HG02678 (cell line): ENCODE measurements at regions not wholly inside any gene's neighbourhood (a gene's known extent, or its start where the extent isn't known, plus 50 kb on each side); places are given as distances from the start of the nearest gene placed in this dataset.
"Not testable (repeated sequence)": the region's sequence is repeated elsewhere in the genome, so short reads cannot be mapped to it uniquely, and the experiment has no call there.

ENCODE experiments used
- ATAC-seq: cut with Tn5 transposase; IDR thresholded peaks from one replicate; pipeline ENCODE4 v1.9.1; 2021; ENCODE audit warnings: mild to moderate bottlenecking, moderate library complexity; ENCODE audit not compliant: unreplicated experiment

GRCh38 chr16:7278636-7279035 lies 54.0 kb upstream of the RBFOX1 start:
- ATAC-seq = no peak

- no peak for ATAC-seq
These were observed 60.0 kb upstream of the RBFOX1 start for GRCh38 chr16:7272567-7273158.

GRCh38 chr16:7271486-7271885 lies 61.2 kb upstream of the RBFOX1 start:
- no peak for ATAC-seq

- no peak for ATAC-seq
These were observed 61.8 kb upstream of the RBFOX1 start for GRCh38 chr16:7270823-7271222.

GRCh38 chr16:7270006-7270405 lies 62.6 kb upstream of the RBFOX1 start:
- ATAC-seq = no peak

- ATAC-seq = no peak
These were observed 64.5 kb upstream of the RBFOX1 start for GRCh38 chr16:7268182-7268581.

- ATAC-seq = no peak
These were observed 75.6 kb upstream of the RBFOX1 start for GRCh38 chr16:7257016-7257415.

GRCh38 chr16:7246578-7246977 lies 86.1 kb upstream of the RBFOX1 start:
- ATAC-seq = no peak

- no peak for ATAC-seq
These were observed 93.1 kb upstream of the RBFOX1 start for GRCh38 chr16:7239547-7239946.

GRCh38 chr16:7236824-7237410 lies 95.7 kb upstream of the RBFOX1 start:
- ATAC-seq = no peak

GRCh38 chr16:7233975-7234374 lies 98.7 kb upstream of the RBFOX1 start:
- ATAC-seq = no peak

GRCh38 chr16:7231762-7232161 lies 100.9 kb upstream of the RBFOX1 start:
- ATAC-seq = no peak

GRCh38 chr16:7229433-7230218 lies 103.0 kb upstream of the RBFOX1 start:
- ATAC-seq = not testable (repeated sequence)

GRCh38 chr16:7227229-7227721 lies 105.4 kb upstream of the RBFOX1 start:
- no peak for ATAC-seq

- no peak for ATAC-seq
These were observed 111.5 kb upstream of the RBFOX1 start for GRCh38 chr16:7221157-7221556.

GRCh38 chr16:7218936-7219335 lies 113.7 kb upstream of the RBFOX1 start:
- ATAC-seq = no peak

- ATAC-seq = no peak
These were observed 114.8 kb upstream of the RBFOX1 start for GRCh38 chr16:7217797-7218196.

- no peak for ATAC-seq
These were observed 115.9 kb upstream of the RBFOX1 start for GRCh38 chr16:7216719-7217118.

GRCh38 chr16:7211781-7212180 lies 120.9 kb upstream of the RBFOX1 start:
- ATAC-seq = no peak

GRCh38 chr16:7209598-7209997 lies 123.0 kb upstream of the RBFOX1 start:
- no peak for ATAC-seq

- no peak for ATAC-seq
These were observed 126.2 kb upstream of the RBFOX1 start for GRCh38 chr16:7206469-7206868.

GRCh38 chr16:7200320-7200719 lies 132.3 kb upstream of the RBFOX1 start:
- ATAC-seq = no peak
